Chondrocyte (in vitro differentiated cells): ENCODE measurements at regions not wholly inside any gene's neighbourhood (a gene's known extent, or its start where the extent isn't known, plus 50 kb on each side); places are given as distances from the start of the nearest gene placed in this dataset.

Experiments used
- DNase-seq: peaks from one replicate; pipeline ENCODE4 v3.0.0; 2021; ENCODE audit warnings: mixed read lengths, low spot score
- H3K27ac Mint-ChIP-seq: one replicate; pipeline ENCODE4 v1.8.0; 2021; ENCODE audit warnings: mild to moderate bottlenecking, moderate library complexity, mixed read lengths; ENCODE audit not compliant: unreplicated experiment
- H3K27me3 Mint-ChIP-seq: 2 replicates; pipeline ENCODE4 v1.8.0; 2021; ENCODE audit warnings: low read depth, mixed read lengths
- H3K36me3 Mint-ChIP-seq: 2 replicates; pipeline ENCODE4 v1.8.0; 2021; ENCODE audit warnings: low read depth, mixed read lengths
- H3K4me1 Mint-ChIP-seq: 2 replicates; pipeline ENCODE4 v1.8.0; 2021; ENCODE audit warnings: low read depth, mild to moderate bottlenecking, mixed read lengths
- H3K4me3 Mint-ChIP-seq: one replicate; pipeline ENCODE4 v1.8.0; 2021; ENCODE audit warnings: mild to moderate bottlenecking, moderate library complexity, mixed read lengths; ENCODE audit not compliant: unreplicated experiment
- H3K9me3 Mint-ChIP-seq: 2 replicates; pipeline ENCODE4 v1.8.0; 2021; ENCODE audit warnings: low read depth, mixed read lengths
- TF ChIP-seq, protein P1 (sequence below): fragments of 200-600 bp; sonication (generic); IDR thresholded peaks from 2 replicates; pipeline ENCODE4 v1.5.0; 2021; ENCODE audit warnings: antibody characterized with exemption, mild to moderate bottlenecking, moderate library complexity

DNA sequence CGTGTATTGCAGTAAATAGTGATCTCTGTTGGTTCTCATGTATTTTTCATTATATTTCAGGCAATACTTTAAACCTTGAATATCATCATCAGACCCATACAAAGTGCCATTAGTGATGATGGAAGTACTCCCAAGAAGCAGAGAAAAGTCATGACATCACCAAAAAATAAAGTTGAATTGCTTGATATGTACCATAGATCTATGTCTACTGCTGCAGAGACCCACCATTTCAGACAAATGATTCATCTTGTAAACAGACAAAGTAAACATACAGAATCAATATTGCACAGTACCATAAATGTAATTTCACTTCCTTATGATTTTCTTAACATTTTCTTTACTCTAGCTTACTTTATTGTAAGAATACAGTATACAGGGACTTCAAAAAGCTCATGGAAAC, 347.8 kb downstream of the IPMK start:
- DNase-seq: no peak
- no peaks in the 10 kb centered on the region for H3K9me3 Mint-ChIP-seq

DNA sequence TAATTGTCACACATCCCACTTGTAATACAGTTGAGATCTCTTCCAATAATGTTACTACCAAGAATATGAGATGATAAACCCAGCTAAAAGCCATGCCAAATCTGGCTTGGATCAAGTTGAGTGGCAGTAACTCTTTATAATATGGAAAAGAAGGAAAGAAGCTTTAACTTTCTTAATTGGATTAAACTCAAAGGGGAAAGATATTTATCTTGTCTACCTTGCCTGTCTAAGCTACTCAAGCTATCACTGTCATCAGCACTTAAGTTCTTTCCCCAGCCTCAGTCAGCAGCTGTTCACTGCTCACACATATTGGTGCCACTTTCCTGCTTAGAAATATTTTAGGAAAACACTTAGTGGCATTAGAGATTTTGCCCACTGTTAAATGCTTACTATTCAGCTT, 350.7 kb downstream of the IPMK start:
- Mint-ChIP-seq H3K4me1 (no peaks in the 10 kb centered on the region), H3K27me3 (peaks cover 14% of the 10 kb centered on the region), H3K36me3 (no peaks in the 10 kb centered on the region), H3K4me3 (no peak overlapping the region), H3K9me3 (no peaks in the 10 kb centered on the region), H3K27ac (no peak overlapping the region)
- no peak for DNase-seq
- TF ChIP-seq, protein P1, sequence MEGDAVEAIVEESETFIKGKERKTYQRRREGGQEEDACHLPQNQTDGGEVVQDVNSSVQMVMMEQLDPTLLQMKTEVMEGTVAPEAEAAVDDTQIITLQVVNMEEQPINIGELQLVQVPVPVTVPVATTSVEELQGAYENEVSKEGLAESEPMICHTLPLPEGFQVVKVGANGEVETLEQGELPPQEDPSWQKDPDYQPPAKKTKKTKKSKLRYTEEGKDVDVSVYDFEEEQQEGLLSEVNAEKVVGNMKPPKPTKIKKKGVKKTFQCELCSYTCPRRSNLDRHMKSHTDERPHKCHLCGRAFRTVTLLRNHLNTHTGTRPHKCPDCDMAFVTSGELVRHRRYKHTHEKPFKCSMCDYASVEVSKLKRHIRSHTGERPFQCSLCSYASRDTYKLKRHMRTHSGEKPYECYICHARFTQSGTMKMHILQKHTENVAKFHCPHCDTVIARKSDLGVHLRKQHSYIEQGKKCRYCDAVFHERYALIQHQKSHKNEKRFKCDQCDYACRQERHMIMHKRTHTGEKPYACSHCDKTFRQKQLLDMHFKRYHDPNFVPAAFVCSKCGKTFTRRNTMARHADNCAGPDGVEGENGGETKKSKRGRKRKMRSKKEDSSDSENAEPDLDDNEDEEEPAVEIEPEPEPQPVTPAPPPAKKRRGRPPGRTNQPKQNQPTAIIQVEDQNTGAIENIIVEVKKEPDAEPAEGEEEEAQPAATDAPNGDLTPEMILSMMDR: no peak

More for the DNA sequence above, 347.8 kb downstream of the IPMK start:
- no peaks in the 10 kb centered on the region for H3K36me3 Mint-ChIP-seq
- no peak overlapping the region for H3K27ac Mint-ChIP-seq
- peaks cover 3% of the 10 kb centered on the region for H3K4me1 Mint-ChIP-seq
- H3K27me3 Mint-ChIP-seq: peaks cover 15% of the 10 kb centered on the region
- no peak overlapping the region for H3K4me3 Mint-ChIP-seq
- TF ChIP-seq, protein P1: no peak

DNA sequence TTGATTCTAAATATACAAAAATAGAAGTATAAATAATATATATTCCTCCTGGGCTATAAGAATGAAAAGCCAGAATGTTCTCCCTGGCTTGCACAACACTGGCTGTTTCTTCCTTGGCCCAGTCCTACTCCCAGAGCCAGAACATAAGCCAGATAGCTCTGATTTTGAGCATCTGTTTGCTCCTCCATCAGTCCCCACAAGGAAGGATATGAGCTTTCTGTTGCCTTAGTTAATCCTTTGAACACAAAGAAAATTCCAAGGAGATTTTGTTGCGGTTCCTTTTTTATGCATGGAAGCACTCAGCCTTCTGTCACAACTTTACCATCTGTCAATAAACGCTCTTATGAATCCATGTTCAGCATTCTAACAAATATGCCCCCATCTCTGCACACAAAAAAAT, 361.8 kb downstream of the IPMK start:
- H3K36me3 Mint-ChIP-seq: no peaks in the 10 kb centered on the region
- no peak overlapping the region for H3K27ac Mint-ChIP-seq
- H3K4me3 Mint-ChIP-seq: no peak overlapping the region
- no peaks in the 10 kb centered on the region for H3K4me1 Mint-ChIP-seq
- peaks cover 3% of the 10 kb centered on the region for H3K9me3 Mint-ChIP-seq
- peaks cover 12% of the 10 kb centered on the region for H3K27me3 Mint-ChIP-seq
- TF ChIP-seq, protein P1: no peak
- DNase-seq: no peak

DNA sequence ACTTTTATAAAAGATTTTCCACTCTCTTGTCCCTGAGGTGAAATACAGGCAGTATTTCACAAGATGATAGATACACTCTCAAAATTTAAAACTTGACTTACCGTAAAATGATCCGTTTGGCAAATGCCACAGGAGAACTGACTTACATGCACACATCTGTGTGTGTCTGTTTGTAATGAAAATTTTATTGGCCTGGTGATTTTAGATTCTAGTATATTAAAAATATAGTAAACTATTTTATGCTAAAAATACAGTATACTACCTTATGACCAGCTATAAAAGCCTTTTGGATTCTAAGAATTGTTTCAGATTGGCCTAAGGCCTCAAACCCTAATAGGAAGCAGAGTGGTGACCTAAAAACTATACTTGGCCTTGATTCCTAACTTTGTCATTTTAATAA, 362.7 kb downstream of the IPMK start:
- H3K4me3 Mint-ChIP-seq: no peak overlapping the region
- peaks cover 3% of the 10 kb centered on the region for H3K9me3 Mint-ChIP-seq
- no peaks in the 10 kb centered on the region for H3K36me3 Mint-ChIP-seq
- TF ChIP-seq, protein P1: no peak
- DNase-seq: no peak
- peaks cover 9% of the 10 kb centered on the region for H3K27me3 Mint-ChIP-seq
- no peak overlapping the region for H3K27ac Mint-ChIP-seq
- no peaks in the 10 kb centered on the region for H3K4me1 Mint-ChIP-seq

DNA sequence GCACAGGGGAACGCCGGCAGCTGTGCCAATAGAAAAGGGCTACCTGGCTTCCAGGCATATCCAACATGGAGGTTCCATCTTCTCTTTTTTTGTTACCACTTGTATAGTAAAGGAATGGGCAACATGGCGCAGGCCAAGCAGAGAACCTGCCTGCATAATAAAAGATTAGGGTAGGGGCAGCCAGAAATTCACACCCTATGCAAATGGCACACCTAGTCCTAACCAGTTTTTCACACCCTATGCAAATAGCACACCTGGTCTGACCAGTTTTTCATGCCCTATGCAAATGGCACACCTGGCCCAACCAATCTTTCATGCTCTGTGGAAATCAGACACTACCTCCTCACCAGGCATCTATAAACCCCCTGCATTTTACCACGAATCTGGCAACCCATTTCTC, 369.5 kb downstream of the IPMK start:
- H3K9me3 Mint-ChIP-seq: peaks cover 3% of the 10 kb centered on the region
- H3K27ac Mint-ChIP-seq: no peak overlapping the region

More for the DNA sequence above, 369.5 kb downstream of the IPMK start:
- H3K4me3 Mint-ChIP-seq: no peak overlapping the region
- TF ChIP-seq, protein P1: no peak
- H3K27me3 Mint-ChIP-seq: peaks cover 17% of the 10 kb centered on the region
- H3K36me3 Mint-ChIP-seq: no peaks in the 10 kb centered on the region
- no peaks in the 10 kb centered on the region for H3K4me1 Mint-ChIP-seq
- no peak for DNase-seq
